CD4-positive, CD25-positive, alpha-beta regulatory T cell (primary cell): ENCODE measurements at regions not wholly inside any gene's neighbourhood (a gene's known extent, or its start where the extent isn't known, plus 50 kb on each side); places are given as distances from the start of the nearest gene placed in this dataset.

Experiments
- ATAC-seq, 2 donors: fragments of 150-1000 bp; cut with Tn5 transposase; one replicate each; pipeline ENCODE4 v1.10.0; 2021; ENCODE audit warnings: low read depth in 2 of 2, moderate number of reproducible peaks in 2 of 2, moderate library complexity in 1 of 2
- DNase-seq, 3 donors: peaks; one replicate each; pipeline versions ENCODE4 v3.0.0 to v3.0.0-alpha.2; 2012 to 2022; ENCODE audit warnings: mixed read lengths in 1 of 3
- H3K27ac ChIP-seq: one replicate; pipeline ENCODE4 v1.7.0; 2013; ENCODE audit warnings: mild to moderate bottlenecking, low read length; ENCODE audit not compliant: insufficient read depth, poor library complexity, severe bottlenecking
- H3K27me3 ChIP-seq: one replicate; pipeline ENCODE4 v1.7.0; 2013; ENCODE audit warnings: low read length; ENCODE audit not compliant: control insufficient read depth, insufficient read depth
- H3K36me3 ChIP-seq: one replicate; pipeline ENCODE4 v1.7.0; 2013; ENCODE audit warnings: mild to moderate bottlenecking, low read length, moderate library complexity; ENCODE audit not compliant: control insufficient read depth, insufficient read depth
- H3K4me1 ChIP-seq: 2 replicates; pipeline ENCODE4 v1.7.0; 2013; ENCODE audit warnings: mild to moderate bottlenecking, low read length; ENCODE audit not compliant: insufficient read depth, control insufficient read depth, poor library complexity, severe bottlenecking
- H3K4me3 ChIP-seq: one replicate; pipeline ENCODE4 v1.7.0; 2013; ENCODE audit warnings: low read depth, mild to moderate bottlenecking, low read length, moderate library complexity
- H3K9me3 ChIP-seq, 2 experiments: 1 replicate in 1 of 2; 2 replicates in 1 of 2; pipeline ENCODE4 v1.7.0; 2013; ENCODE audit warnings: low read length in 2 of 2, mild to moderate bottlenecking in 1 of 2, moderate library complexity in 1 of 2; ENCODE audit not compliant: control insufficient read depth in 2 of 2
- H3K27ac Mint-ChIP-seq, 3 donors: one replicate each; pipeline ENCODE4 v1.8.0; 2020 to 2022; ENCODE audit warnings: mild to moderate bottlenecking in 3 of 3, mixed read lengths in 3 of 3, moderate library complexity in 2 of 3
- H3K27me3 Mint-ChIP-seq: one replicate; pipeline ENCODE4 v1.8.0; 2022; ENCODE audit warnings: mild to moderate bottlenecking, mixed read lengths
- H3K36me3 Mint-ChIP-seq: one replicate; pipeline ENCODE4 v1.8.0; 2020; ENCODE audit warnings: mixed read lengths
- H3K4me1 Mint-ChIP-seq, 4 donors: one replicate each; pipeline ENCODE4 v1.8.0; 2020 to 2022; ENCODE audit warnings: mixed read lengths in 4 of 4, mild to moderate bottlenecking in 1 of 4
- H3K4me3 Mint-ChIP-seq, 4 donors: one replicate each; pipeline ENCODE4 v1.8.0; 2020 to 2022; ENCODE audit warnings: mild to moderate bottlenecking in 4 of 4, mixed read lengths in 4 of 4, moderate library complexity in 3 of 4
- H3K9me3 Mint-ChIP-seq, 7 donors: one replicate each; pipeline ENCODE4 v1.8.0; 2020 to 2022; ENCODE audit warnings: mixed read lengths in 7 of 7, mild to moderate bottlenecking in 3 of 7, moderate library complexity in 2 of 7

- Mint-ChIP-seq H3K27me3 (no peaks in the 10 kb centered on the region), H3K9me3 (peaks cover 0 to 6% (median 3%) of the 10 kb centered on the region in 7 donors), H3K36me3 (no peaks in the 10 kb centered on the region), H3K4me3 (no peak overlapping the region), H3K4me1 (no peaks in the 10 kb centered on the region), H3K27ac (no peak overlapping the region)
- Histone ChIP-seq H3K36me3 (no peaks in the 10 kb centered on the region), H3K4me3 (no peak overlapping the region), H3K27ac (no peak overlapping the region), H3K9me3 (no peaks in the 10 kb centered on the region), H3K4me1 (no peaks in the 10 kb centered on the region), H3K27me3 (no peaks in the 10 kb centered on the region)
- no peak for DNase-seq
- no peak for ATAC-seq
Measured at GRCh38 chr6:48471326-48471725, 360.3 kb upstream of the PTCHD4 start.

DNA sequence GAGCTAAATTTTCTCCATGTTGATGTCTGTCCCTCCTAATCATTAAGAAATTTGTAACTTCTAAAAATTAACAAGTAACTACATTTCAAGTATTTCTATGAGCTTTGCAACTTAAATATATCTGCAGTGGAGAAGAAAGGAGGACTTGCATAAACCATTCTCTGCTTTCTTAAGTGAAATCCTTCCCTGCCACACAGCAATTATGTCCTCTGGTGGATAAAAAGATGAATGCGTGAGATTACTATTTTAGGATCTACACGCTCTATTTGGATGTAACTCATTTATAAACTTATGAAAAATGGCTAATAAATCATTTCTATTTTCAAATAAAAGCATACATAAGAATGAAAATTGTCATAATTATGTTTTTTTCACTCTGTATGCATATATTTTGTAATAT is 338.0 kb upstream of the PTCHD4 start:
- no peaks in the 10 kb centered on the region for H3K36me3 Mint-ChIP-seq
- H3K36me3 ChIP-seq, result no peaks in the 10 kb centered on the region
- no peak overlapping the region for H3K27ac ChIP-seq
- DNase-seq, result no peak
- no peak overlapping the region for H3K4me3 Mint-ChIP-seq
- H3K9me3 Mint-ChIP-seq, result peaks cover 0 to 39% (median 11%) of the 10 kb centered on the region in 7 donors
- ATAC-seq, result no peak
- H3K4me1 ChIP-seq, result no peaks in the 10 kb centered on the region
- no peaks in the 10 kb centered on the region for H3K27me3 Mint-ChIP-seq
- no peak overlapping the region for H3K27ac Mint-ChIP-seq
- no peaks in the 10 kb centered on the region for H3K4me1 Mint-ChIP-seq
- no peaks in the 10 kb centered on the region for H3K27me3 ChIP-seq
- H3K4me3 ChIP-seq, result no peak overlapping the region
- H3K9me3 ChIP-seq, result peaks cover 0 to 2% of the 10 kb centered on the region in 2 experiments

DNA sequence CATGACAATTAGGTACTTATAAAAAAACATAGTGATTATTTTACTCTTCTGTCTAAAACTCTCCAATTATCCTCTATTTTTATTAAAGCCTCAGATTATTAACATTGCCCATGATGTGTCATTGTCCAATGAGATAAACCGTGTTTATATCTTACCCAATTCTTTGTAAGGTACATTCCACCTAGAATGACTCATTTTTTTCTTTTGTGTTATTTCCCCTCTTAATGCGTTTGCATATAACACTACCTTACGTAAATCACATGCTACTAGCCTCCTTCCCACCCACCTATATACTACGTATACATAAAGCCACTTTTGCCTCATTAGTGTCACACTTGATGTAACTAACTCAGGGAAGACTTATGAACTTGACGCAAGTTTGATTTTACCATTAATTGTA is 336.3 kb upstream of the PTCHD4 start:
- H3K4me3 ChIP-seq, result no peak overlapping the region

GRCh38 chr6:48429610-48430009 is 318.6 kb upstream of the PTCHD4 start:
- Mint-ChIP-seq H3K9me3 (peaks cover 0 to 13% (median 4%) of the 10 kb centered on the region in 7 donors), H3K27ac (no peak overlapping the region), H3K4me3 (no peak overlapping the region), H3K4me1 (no peaks in the 10 kb centered on the region), H3K36me3 (no peaks in the 10 kb centered on the region), H3K27me3 (no peaks in the 10 kb centered on the region)
- Histone ChIP-seq H3K4me3 (no peak overlapping the region), H3K27me3 (no peaks in the 10 kb centered on the region), H3K27ac (no peak overlapping the region), H3K9me3 (no peaks in the 10 kb centered on the region), H3K4me1 (no peaks in the 10 kb centered on the region), H3K36me3 (no peaks in the 10 kb centered on the region)
- ATAC-seq, result no peak
- no peak for DNase-seq

More for the DNA sequence above, 336.3 kb upstream of the PTCHD4 start:
- H3K4me3 Mint-ChIP-seq, result no peak overlapping the region
- peaks cover 4 to 45% (median 7%) of the 10 kb centered on the region in 7 donors for H3K9me3 Mint-ChIP-seq
- Histone ChIP-seq H3K36me3 (no peaks in the 10 kb centered on the region), H3K4me1 (no peaks in the 10 kb centered on the region), H3K27ac (no peak overlapping the region), H3K27me3 (no peaks in the 10 kb centered on the region), H3K9me3 (peaks cover 0 to 2% of the 10 kb centered on the region in 2 experiments)
- DNase-seq, result no peak
- no peak overlapping the region for H3K27ac Mint-ChIP-seq
- no peaks in the 10 kb centered on the region for H3K4me1 Mint-ChIP-seq
- no peak for ATAC-seq
- H3K27me3 Mint-ChIP-seq, result no peaks in the 10 kb centered on the region
- H3K36me3 Mint-ChIP-seq, result no peaks in the 10 kb centered on the region

DNA sequence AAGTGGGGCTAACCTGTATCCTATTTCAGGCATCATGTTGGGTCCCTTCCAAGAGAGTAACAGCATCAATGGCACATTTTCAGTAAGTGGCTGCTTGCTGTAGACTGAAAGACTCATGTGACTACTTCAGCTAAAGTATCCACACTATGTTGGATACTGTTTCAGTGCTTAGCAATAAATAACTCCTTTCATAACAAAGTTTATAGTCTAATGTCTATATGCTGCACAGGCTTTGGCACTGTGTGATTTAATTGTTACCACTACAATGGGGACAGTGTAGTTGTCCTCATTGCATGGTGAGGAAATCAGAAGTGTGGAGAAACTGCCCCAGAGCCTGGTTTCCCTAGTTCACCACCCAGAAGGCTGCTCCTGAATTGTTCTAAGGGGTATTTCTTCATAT is 318.0 kb upstream of the PTCHD4 start:
- no peaks in the 10 kb centered on the region for H3K27me3 Mint-ChIP-seq
- H3K27ac Mint-ChIP-seq, result no peak overlapping the region
- ATAC-seq, result no peak
- Histone ChIP-seq H3K36me3 (no peaks in the 10 kb centered on the region), H3K4me3 (no peak overlapping the region), H3K9me3 (no peaks in the 10 kb centered on the region), H3K4me1 (no peaks in the 10 kb centered on the region), H3K27ac (no peak overlapping the region), H3K27me3 (no peaks in the 10 kb centered on the region)
- DNase-seq, result no peak
- no peaks in the 10 kb centered on the region for H3K4me1 Mint-ChIP-seq
- no peaks in the 10 kb centered on the region for H3K36me3 Mint-ChIP-seq
- peaks cover 0 to 13% (median 5%) of the 10 kb centered on the region in 7 donors for H3K9me3 Mint-ChIP-seq
- H3K4me3 Mint-ChIP-seq, result no peak overlapping the region

GRCh38 chr6:48426636-48427035 is 315.6 kb upstream of the PTCHD4 start:
- ATAC-seq (no peak), DNase-seq (no peak)
- H3K27me3 ChIP-seq, result no peaks in the 10 kb centered on the region
- no peak overlapping the region for H3K4me3 ChIP-seq
- Mint-ChIP-seq H3K4me1 (no peaks in the 10 kb centered on the region), H3K4me3 (no peak overlapping the region), H3K9me3 (peaks cover 0 to 7% (median 0%) of the 10 kb centered on the region in 7 donors), H3K27me3 (no peaks in the 10 kb centered on the region), H3K27ac (no peak overlapping the region), H3K36me3 (no peaks in the 10 kb centered on the region)
- H3K4me1 ChIP-seq, result no peaks in the 10 kb centered on the region
- no peaks in the 10 kb centered on the region for H3K9me3 ChIP-seq
- no peaks in the 10 kb centered on the region for H3K36me3 ChIP-seq
- no peak overlapping the region for H3K27ac ChIP-seq

GRCh38 chr6:48423640-48424365 is 312.8 kb upstream of the PTCHD4 start:
- H3K27me3 Mint-ChIP-seq, result no peaks in the 10 kb centered on the region
- no peaks in the 10 kb centered on the region for H3K27me3 ChIP-seq

DNA sequence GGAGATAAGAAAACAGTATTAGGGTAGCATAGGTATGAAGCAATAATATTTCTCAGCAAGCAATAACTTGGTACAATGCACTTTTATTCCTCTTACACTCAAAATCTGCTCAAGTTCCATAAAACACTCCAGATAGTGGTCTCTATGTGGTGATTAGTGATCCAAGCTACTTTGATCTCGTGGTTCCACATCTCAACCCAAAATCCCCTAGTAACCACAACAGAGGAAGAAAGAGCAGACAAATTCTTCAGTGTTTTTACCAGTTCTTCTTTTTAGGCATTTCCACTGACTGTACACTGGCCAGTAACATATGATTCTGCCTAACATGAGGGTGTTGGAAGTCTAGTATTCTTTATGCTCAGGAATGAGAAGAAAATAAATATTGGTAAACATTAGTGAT is 309.0 kb upstream of the PTCHD4 start:
- peaks cover 0 to 9% (median 4%) of the 10 kb centered on the region in 7 donors for H3K9me3 Mint-ChIP-seq
- Histone ChIP-seq H3K4me1 (no peaks in the 10 kb centered on the region), H3K9me3 (no peaks in the 10 kb centered on the region), H3K27me3 (no peaks in the 10 kb centered on the region), H3K36me3 (no peaks in the 10 kb centered on the region), H3K27ac (no peak overlapping the region), H3K4me3 (no peak overlapping the region)
- ATAC-seq, result no peak
- DNase-seq, result no peak
- H3K27me3 Mint-ChIP-seq, result no peaks in the 10 kb centered on the region
- H3K27ac Mint-ChIP-seq, result no peak overlapping the region
- no peaks in the 10 kb centered on the region for H3K36me3 Mint-ChIP-seq
- no peaks in the 10 kb centered on the region for H3K4me1 Mint-ChIP-seq
- H3K4me3 Mint-ChIP-seq, result no peak overlapping the region

More at GRCh38 chr6:48423640-48424365, 312.8 kb upstream of the PTCHD4 start:
- H3K36me3 ChIP-seq, result no peaks in the 10 kb centered on the region
- no peak overlapping the region for H3K4me3 ChIP-seq
- peaks cover 0 to 7% (median 0%) of the 10 kb centered on the region in 7 donors for H3K9me3 Mint-ChIP-seq
- ATAC-seq (no peak), DNase-seq (no peak)
- H3K4me3 Mint-ChIP-seq, result no peak overlapping the region
- H3K27ac ChIP-seq, result no peak overlapping the region
- H3K4me1 Mint-ChIP-seq, result no peaks in the 10 kb centered on the region
- no peaks in the 10 kb centered on the region for H3K4me1 ChIP-seq
- H3K36me3 Mint-ChIP-seq, result no peaks in the 10 kb centered on the region
- H3K9me3 ChIP-seq, result no peaks in the 10 kb centered on the region
- H3K27ac Mint-ChIP-seq, result no peak overlapping the region
